ENCODE measurements at regions not wholly inside any gene's neighbourhood (a gene's known extent, or its start where the extent isn't known, plus 50 kb on each side); places are given as distances from the start of the nearest gene placed in this dataset.

DNA sequence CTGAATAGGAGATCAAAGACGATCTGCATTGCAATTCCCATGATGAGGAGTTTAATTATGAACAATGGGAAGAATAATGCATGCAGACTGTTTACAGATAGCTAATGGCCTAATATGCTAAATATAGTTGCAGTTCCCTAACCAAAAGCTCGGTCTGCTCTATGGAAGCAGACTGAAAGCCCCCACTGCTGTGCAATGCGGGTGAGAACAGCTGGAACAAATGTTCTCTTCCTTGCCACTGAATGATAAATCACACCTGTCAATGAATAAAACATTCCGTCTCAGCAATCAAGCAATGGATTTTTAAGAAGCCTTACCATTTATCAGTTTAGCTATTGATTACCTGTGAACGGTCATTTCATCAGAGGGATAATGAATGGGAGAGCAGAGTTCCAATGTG lies 704.5 kb upstream of the RAB6C start:
- no peak for TF ChIP-seq ZBTB21 (CRISPR knock-in tag; IDR thresholded peaks at IDR 0.05)
- no peak for TF ChIP-seq CEBPG (CRISPR knock-in tag; IDR thresholded peaks at IDR 0.05)
- no peak for TF ChIP-seq ARID3A (IDR thresholded peaks at IDR 0.05; ENCODE audit: low read depth, low read length)
- TF ChIP-seq TCF7 (IDR thresholded peaks at IDR 0.05; ENCODE audit: low read depth), result no peak
- TF ChIP-seq ZNF33B (CRISPR knock-in tag; IDR thresholded peaks at IDR 0.05), result no peak
- no peak for TF ChIP-seq CEBPB (IDR thresholded peaks at IDR 0.05; ENCODE audit: borderline replicate concordance, low read depth, low read length)
- TF ChIP-seq MYC (CRISPR knock-in tag; IDR thresholded peaks at IDR 0.05; ENCODE audit: borderline replicate concordance), result no peak
- TF ChIP-seq POLR2A (IDR thresholded peaks at IDR 0.05; ENCODE audit: insufficient read depth in 1 of 2, low read depth in 2 of 2, low read length in 2 of 2), result no peak
